NCI-H526 (cell line): ENCODE measurements at regions not wholly inside any gene's neighbourhood (a gene's known extent, or its start where the extent isn't known, plus 50 kb on each side); places are given as distances from the start of the nearest gene placed in this dataset.
A peak's percentile ranks its signal among the peaks of the same experiment; 100 is the strongest.
"Not testable (repeated sequence)": the region's sequence is repeated elsewhere in the genome, so short reads cannot be mapped to it uniquely, and the experiment has no call there.

Source experiments
- DNase-seq, 2 experiments: peaks; one replicate each; lab custom pipeline; 2025; lab: John Stamatoyannopoulos, UW

DNA sequence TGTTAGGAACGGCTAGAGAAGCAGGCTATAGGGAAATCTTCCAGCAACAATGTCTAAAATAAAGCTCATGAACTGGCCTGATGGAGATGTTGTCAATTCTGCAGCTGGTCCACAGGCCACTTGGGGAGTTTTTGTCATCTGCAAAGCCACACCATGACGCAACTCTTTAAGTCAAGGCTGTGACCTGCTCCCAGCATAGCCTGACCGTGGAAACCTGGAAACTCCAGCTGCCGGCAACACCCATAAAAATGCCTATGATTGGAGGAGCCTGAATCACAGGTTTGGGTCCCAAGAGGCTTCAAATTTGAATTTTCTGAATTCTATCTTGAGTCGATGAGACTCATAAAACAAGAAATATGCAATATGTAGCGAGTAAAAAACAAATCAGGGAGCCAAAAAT is 969.2 kb upstream of the PRKX start:
- DNase-seq = peak in 1 of 2 experiments; percentile 31

DNA sequence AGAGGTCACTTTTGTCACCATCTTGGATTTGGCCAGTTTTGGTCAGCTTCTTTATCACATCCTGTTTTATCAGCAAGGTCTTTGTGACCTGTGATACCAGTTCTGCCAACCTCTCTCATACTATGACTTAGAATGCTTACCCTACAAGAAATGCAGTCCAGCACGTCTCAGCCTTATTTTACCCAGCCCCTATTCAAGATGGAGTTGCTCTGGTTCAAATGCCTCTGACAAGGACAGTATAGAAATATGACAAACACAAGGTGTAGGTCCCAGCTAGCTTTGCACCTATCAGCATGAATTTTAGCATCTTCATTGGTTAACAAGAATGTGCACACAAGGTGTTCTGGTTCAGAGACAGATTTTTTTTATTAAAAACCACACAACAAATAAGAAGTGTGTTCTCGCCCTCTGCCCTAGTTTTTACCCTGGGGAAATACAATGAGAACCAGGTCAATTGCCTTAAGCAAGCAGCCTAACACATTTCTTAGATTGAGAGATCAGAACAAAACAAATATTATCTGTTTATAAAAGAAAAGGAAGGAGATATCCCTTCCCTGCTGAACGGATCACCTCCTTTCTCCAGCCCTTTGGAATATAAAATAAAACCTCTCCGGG is 962.3 kb upstream of the PRKX start:
- DNase-seq = no peak

DNA sequence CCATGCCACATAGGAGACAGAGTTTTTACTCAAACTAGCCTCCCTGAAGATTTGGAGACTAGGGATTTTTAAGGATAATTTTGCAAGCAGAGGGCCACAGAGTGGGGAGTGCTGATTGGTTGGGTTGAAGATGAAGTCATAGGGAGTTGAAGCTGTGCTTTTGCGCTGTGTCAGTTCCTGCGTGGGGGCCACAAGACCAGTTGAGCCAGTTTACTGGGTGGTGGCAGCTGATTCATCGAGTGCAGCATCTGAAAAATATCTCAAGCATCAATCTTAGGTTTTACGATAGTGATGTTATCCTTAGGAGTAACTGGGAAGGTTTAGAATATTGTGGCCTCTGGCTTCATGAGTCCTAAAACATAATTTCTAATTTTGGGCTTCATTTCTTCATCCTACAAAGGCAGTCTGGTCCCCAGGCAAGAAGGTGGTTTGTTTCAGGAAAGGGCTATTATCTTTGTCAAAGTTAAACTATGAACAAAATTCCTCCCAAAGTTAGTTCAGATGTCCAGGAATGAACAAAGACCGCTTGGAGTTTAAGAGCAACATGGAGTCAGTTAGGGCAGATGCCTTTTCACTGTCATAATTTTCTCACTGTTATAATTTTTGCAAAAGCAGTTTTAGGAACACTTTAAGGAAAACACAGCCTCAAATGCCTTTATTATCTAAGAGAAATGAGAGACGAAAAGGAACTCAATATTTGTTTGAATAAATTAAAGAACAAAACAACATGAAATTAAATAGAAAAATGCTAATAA is 960.8 kb upstream of the PRKX start:
- no peak for DNase-seq

DNA sequence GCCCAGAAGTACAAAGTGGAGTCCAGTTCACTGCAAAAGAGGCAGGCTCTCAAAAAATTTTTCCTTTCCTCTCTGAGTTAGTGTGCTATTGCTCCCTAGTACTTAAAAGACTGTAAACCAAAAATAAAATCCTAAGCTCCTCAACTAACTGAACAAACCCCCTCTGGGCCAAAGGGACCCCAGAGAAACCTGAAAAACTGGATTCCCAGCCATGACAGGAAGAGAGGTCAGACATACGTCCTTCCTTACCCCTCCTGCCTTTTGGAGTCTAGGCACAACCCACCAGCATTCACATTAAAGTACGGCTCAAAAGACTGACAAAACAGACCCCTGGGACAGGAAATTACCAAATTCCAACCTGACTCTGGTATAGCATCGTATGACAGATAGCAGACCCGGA is 957.9 kb upstream of the PRKX start:
- DNase-seq = no peak

DNA sequence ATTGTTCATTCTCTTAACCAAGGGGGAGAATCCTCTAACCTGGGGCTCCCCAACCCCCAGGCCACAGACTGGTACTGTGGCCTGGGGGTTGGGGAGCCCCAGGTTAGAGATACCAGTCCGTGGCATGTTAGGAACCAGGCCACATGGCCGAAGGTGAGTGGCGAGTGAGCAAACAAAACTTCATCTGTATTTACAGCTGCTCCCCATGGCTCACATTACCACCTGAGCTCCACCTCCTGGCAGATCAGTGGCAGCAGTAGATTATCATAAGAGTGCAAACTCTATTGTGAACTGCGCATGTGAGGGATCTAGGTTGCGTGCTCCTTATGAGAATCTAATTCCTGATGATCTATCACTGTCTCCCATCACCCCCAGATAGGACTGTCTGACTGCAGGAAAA is 957.2 kb upstream of the PRKX start:
- DNase-seq = no peak

DNA sequence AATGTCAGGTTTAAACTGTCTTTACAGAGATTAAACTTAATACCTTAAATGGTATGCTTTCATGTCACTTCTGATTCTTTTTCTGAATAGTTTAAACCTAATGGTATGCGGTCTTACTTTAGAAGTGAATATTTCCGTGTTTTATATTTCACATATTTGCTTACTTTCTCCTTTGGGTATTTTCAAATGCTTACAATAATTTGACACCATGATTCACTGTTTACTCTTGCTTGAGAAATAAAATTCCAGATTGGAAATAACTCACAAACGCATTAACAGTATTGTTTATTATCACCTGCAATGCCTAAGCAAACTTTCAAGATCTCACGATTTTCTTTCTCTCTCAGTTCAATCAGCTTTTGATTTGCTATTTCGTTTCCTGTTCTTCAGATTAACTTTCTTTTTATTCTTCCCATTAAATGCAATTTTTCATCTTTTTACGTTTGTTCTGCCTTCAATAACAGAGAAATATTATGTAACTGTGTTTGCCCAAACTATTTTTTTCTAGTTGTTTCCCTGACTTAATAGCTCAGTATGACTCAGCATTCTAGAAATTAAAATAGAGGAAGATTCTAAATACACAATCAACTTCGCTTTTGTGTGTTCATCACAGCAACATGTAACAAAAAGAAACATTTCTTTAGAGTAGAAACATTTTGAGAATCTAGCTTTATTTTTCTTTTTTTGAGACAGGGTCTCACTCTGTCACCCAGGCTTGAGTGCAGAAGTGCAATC is 955.5 kb upstream of the PRKX start:
- DNase-seq = no peak

DNA sequence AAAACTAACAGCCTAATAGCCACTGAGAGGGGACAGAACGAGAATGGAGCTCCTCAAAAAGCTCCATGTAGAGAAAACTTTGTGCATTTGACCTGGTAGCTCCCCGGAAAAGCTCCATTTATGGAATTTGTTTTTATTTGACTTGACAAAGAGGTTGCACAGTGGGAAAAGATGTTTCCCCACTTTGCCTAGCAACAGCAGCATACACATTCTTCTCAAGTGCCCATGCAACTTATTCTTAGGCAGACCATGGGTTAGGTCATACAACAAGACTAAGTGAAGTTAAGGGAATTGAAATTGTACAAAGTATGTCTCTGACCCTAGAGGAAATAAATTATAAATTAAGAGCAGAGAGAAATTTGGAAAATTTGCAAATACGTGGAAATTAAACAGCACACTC is 949.6 kb upstream of the PRKX start:
- no peak for DNase-seq

DNA sequence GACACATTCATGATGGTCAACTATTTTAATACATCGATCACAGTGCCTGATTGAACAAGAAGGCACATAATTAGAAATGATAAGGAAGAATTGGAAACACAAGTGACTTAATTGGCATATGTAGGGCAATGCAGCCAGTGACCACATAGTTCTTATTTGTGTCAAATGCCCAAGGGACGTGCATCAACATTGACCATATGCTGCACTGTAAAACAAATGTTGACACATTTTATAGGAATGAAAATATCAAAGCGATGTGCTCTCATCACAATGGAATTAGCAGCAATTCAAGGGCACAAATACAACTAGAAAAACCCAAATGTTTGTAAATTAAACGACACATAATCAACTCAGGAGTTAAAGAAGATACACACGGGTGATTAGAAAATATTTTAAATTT is 948.3 kb upstream of the PRKX start:
- DNase-seq = no peak

DNA sequence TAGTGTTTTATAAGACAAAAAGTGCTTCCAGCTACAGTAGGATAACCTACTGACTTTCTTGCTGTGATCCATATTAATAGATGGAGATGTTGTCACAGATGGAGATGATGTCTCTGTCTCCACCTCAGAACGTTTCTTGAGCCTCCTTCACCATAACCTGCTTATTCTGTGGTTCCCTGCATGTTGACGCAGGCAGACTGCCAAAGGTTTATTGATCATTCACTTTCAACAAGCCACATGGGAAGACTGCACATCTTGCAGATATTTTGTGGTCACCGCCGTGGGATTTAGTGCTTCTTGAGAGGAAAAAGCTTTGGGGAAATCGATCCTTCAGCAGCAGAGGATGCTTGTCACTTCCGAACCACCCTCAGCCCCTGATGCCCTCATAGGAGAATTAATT is 943.0 kb upstream of the PRKX start:
- DNase-seq = no peak

DNA sequence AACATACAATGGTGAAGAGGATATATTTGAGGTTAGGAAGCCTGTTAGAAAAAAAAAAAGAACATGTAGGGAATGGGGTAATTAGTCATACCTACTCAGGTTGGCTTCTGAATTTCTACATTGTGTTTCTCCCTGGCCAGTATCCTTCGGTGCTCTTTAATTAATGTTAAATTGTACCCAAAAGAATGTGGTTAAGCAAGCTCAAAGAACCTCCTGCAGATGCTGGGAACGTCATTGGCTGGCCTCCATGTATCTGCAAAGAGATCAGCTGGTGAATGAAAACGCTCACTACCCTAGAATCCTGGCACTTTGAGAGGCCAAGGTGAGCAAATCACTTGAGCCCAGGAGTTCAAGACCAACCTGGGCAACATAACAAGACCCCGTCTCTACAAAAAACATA is 942.3 kb upstream of the PRKX start:
- DNase-seq = no peak

DNA sequence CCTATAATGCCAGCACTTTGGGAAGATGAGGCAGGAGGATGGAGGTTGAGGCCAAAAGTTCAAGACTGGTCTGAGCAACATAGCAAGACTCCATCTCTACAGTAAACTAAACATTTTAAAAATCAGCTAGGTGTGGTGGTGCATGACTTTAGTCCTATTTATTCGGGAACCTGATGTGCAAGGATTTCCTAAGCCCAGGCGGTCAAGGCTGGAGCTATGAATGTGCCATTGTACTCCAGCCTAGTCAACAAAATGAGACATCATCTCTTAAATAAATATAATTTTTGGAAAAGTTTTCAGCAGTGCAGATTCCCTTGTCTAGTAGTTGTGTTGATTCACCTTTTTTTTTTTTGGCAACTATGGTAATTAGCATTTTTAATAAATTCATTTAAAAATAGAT is 928.7 kb upstream of the PRKX start:
- no peak for DNase-seq

DNA sequence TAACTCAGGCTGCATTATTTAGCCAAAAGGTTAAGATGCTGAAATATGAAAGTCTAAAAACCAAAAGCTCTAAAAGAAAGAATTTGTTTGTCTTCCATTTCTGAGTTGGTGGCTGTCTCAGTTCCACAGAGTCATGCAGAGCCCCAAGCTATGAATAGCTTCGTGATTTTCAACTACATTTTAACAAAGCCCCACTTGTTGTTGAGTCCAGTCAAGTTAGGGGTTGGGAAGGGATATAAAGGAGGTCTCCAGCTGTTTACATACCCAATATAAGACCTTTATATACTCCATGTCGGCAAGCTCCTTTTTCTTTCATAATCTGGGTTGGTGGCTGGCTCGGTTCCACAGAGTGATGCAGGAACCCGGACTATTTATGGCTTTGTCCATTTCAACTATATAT is 924.6 kb upstream of the PRKX start:
- DNase-seq = no peak

DNA sequence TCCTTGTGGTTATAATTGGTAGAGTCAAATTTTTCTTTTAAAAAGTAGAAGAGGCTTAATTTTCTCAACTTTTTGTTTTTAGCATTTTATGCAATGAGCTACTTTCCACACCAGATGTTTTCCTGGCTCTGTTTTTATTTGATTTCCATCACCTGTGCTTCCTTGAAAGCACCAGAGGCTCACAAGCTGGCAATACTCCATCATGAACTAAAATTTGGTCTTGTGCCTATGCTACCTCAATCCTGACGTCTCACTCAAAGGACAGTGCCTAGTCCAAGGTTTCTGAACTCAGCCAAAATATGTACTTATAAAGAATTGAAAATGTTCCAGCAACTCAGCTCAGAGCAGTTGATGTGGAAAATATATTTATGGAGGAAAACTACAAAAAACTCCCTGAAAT is 914.0 kb upstream of the PRKX start:
- DNase-seq = no peak

DNA sequence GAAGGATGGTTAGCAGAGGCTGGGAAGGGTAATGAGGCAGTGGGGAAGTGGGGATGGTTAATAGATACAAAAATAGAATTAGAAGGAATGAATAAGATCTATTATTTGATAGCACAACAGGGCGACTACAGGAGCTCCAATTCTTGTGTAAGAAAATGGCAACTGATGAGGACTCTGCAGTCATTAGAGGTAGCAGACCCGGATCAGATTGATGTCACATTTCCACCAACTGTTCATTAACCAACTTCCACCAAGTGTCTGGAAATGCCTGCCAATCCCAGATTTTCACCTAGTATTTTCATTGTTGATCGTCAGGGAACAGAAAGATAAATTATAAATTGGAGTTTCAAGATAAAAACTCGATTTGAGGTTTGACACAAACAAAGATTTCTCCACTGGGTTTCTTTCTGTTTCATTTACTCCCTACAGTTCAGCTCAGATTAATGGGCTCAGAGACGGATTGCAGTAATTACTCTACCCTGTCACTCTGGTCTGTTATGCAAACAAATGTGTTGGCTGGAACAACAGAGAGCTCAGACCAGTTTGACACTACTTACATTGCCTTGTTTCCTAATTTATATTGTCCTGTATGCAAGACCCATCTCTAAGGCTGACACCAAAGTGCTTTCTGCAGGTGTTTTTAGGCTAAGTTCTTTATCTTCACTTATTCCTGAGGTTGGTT is 909.2 kb upstream of the PRKX start:
- no peak for DNase-seq

DNA sequence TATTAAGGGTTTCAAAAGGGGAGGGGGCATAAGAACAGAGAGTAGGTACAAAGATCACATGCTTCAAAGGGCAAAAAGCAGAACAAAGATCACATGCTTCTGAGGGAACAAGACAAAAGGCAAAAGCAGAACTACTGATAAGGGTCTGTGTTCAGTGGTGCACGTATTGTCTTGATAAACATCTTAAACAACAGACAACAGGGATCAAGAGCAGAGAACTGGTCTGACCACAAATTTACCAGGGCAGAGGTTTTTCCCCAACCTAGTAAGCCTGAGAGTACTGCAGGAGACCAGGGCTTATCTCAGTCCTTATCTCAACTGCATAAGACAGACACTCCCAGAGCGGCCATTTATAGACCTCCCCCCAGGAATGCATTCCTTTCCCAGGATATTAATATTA is 900.2 kb upstream of the PRKX start:
- DNase-seq = not testable (repeated sequence)

DNA sequence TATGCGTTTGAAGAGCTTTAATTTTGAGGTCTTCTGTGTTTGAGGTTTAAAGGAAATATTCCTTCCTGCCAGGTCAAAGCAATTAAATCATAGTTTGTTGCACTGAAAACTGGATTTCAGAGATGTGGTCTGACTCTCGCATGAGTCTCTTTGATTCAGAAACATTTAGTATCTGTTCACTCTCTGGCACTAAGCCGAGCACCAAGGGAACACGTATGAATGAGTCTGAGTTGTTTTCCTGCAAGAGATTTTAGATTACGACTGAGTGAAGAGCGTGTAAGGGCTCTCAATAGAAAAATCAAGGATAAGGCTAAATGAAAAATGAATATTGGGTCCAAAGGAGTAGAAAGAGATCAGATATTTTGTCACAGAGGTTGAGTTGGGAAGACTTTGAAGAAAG is 875.4 kb upstream of the PRKX start:
- DNase-seq = no peak

DNA sequence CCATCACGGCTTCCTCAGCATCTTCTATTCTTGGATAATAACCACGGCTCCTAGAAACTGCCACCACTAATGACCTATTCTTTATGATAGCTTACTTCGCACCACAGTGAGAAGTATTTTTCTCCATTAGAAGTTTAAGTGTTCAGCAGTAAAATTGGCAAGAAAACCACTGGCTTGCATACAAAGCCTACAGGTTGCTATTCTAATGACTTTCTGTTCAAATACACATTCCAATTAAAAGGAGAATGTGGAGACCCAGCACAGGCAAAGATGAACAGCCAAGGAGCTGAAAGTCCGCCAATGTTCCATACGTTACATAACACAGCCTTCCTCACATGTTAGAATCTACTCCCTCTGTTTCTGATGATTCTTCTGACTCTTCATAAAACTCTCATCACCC is 875.0 kb upstream of the PRKX start:
- DNase-seq = no peak

DNA sequence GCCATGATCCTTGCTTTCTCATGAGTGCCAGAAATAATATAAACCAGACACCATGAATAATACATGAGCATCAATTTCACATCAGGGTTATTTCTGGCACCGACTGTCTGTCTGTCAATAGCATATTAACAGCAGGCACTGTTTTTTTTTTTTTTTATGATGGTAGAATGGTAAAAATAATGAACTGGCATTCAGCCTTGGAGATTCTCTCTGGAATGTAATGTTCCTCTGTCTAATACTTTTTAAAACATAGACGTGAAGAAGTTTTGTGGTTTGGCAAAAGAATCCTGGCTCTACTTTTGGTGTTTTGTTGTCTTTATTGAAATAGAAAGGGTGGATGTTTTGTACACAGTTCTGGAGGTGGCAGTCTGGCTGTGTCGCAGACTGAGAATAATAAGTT is 874.6 kb upstream of the PRKX start:
- no peak for DNase-seq

DNA sequence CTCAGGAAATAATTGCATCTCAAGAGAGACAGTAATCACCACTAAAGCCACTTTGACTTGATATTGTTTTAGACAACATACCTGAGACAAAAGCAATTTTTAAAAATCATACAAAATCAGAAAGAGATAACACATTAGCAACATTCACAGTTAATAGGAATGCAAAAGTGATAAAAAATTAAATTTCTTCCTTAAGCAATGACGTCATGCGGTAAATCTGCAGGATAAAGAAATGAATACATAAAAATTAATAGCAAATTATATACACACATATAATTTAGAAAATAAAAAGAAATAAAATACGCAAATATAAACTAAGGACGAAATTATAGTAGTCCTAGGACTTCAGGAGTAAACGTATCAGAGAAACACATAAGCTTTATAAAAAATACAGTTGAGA is 866.5 kb upstream of the PRKX start:
- DNase-seq = no peak

DNA sequence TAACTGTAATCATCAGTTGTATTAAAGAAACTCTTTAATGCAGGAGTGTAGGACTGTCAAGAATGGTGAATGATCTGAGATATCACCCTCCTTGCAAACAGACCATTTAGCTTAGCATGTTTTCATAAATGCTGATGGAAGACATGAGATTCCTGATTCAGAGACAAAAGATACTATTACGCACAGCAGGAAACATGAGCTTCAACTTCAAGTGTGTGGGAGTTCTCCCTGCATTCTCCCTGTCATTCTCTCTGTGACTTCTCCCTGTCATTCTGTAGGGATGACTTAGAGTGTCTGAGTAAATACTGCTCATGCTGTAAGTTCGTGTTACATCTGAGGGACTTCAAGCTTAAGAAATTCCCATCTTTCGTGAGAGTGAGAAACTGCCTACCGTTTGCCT is 866.0 kb upstream of the PRKX start:
- no peak for DNase-seq

DNA sequence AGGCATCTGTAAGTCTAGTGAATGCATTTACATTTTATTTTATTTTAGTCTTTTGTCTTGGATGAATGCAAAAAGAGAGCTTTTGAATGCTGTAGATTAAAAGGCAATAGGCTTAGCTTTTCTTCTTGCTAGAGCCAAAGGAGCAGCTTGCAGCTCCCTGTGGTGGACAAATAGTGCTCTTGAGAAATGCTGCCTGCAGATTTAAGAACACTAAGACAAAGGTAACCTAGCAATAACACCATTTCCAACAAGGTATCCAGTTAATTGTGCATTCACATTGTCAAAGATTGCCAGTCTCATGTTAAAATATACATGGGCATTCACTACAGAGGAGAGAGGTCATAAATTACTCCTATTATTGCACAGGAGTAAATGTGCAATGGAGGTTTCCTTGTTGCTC is 859.2 kb upstream of the PRKX start:
- no peak for DNase-seq

DNA sequence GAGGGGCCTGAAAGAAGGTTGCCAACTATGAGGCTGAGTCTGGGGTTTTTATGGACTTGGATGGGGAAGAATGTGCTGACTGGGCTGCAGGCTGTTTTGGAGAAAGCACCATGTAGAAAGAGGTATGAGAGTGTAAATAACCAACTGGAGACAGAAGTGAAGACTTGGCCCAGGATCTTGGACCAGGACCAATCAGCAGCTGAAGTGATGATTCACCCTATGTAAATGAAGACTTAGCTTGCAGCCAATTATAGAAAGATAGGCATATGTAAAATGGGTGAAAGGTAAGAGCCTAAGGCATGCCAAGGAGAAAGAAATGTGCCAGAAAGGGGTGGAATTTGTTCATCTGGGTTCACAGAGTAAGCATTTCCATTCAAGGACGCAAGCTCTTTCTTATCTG is 856.7 kb upstream of the PRKX start:
- DNase-seq = no peak

DNA sequence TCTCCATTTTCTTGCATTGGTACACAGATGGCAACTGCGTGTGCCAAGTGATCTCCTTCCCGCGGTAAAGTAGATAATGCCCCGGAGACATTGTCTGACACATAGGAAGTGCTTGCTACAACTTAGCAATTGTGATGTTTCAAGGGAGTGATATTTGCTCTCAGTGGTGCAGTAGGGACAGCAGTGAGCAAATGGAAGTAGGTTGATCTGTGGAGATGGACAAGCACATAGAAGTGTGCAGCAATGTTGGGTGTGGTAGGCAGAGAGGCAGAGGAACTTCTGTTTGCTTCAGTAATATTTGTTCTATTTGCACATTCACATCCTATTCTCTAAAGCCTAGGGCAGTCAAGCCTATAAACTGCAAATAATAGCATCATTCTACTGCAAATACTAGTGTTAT is 846.7 kb upstream of the PRKX start:
- no peak for DNase-seq
